ENCODE measurements at regions not wholly inside any gene's neighbourhood (a gene's known extent, or its start where the extent isn't known, plus 50 kb on each side); places are given as distances from the start of the nearest gene placed in this dataset.
"Not testable (repeated sequence)": the region's sequence is repeated elsewhere in the genome, so short reads cannot be mapped to it uniquely, and the experiment has no call there.

DNA sequence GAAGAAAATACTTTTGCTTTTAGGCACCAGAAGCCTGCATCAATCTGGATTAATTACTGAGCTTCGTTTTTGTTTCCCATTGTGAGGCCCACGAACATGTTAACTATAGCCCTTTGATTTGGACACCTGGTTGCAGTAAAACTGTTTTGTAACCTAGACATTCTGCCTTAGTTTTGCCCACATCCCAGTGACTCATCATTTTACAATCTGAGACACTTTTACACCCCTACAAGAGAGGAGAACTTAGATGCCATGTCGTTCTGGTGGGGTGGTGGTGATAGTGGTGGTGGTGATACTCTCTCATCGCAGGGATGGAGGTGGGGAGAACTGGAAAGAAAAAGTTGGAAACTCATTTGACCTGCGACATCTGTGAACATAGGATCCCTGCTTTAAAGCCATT, 1257.2 kb downstream of the ADGRL3 start:
- H3K27me3 Mint-ChIP-seq (ENCODE audit: low read depth): no peaks in the 10 kb centered on the region
- H3K9me3 Mint-ChIP-seq: peaks cover 7 to 11% of the 10 kb centered on the region in 2 donors
- no peak overlapping the region for H3K27ac Mint-ChIP-seq
- no peak for ATAC-seq (replicated peaks in 1 of 2)
- H3K4me1 Mint-ChIP-seq (ENCODE audit: low read depth): no peaks in the 10 kb centered on the region
- no peak for DNase-seq
- H3K4me3 Mint-ChIP-seq: no peak overlapping the region
- H3K36me3 Mint-ChIP-seq (ENCODE audit: insufficient read depth in 2 of 2): peaks cover 0 to 2% of the 10 kb centered on the region in 2 donors

GRCh38 chr4:62455871-62456270, 1255.7 kb downstream of the ADGRL3 start:
- H3K36me3 Mint-ChIP-seq (ENCODE audit: insufficient read depth in 2 of 2): peaks cover 0 to 2% of the 10 kb centered on the region in 2 donors
- no peak for ATAC-seq (replicated peaks in 1 of 2)
- H3K9me3 Mint-ChIP-seq: peaks cover 7 to 11% of the 10 kb centered on the region in 2 donors
- no peak for DNase-seq
- no peaks in the 10 kb centered on the region for H3K4me1 Mint-ChIP-seq (ENCODE audit: low read depth)
- no peak overlapping the region for H3K27ac Mint-ChIP-seq
- no peak overlapping the region for H3K4me3 Mint-ChIP-seq
- no peaks in the 10 kb centered on the region for H3K27me3 Mint-ChIP-seq (ENCODE audit: low read depth)

- H3K9me3 Mint-ChIP-seq: peaks cover 3 to 6% of the 10 kb centered on the region in 2 donors
- no peaks in the 10 kb centered on the region for H3K4me1 Mint-ChIP-seq (ENCODE audit: low read depth)
- DNase-seq (no peak), ATAC-seq (replicated peaks in 1 of 2) (no peak)
- no peaks in the 10 kb centered on the region for H3K27me3 Mint-ChIP-seq (ENCODE audit: low read depth)
- H3K36me3 Mint-ChIP-seq (ENCODE audit: insufficient read depth in 2 of 2): peaks cover 0 to 2% of the 10 kb centered on the region in 2 donors
- no peak overlapping the region for H3K4me3 Mint-ChIP-seq
- H3K27ac Mint-ChIP-seq: no peak overlapping the region
Measured at GRCh38 chr4:62454535-62454934, 1254.4 kb downstream of the ADGRL3 start.

DNA sequence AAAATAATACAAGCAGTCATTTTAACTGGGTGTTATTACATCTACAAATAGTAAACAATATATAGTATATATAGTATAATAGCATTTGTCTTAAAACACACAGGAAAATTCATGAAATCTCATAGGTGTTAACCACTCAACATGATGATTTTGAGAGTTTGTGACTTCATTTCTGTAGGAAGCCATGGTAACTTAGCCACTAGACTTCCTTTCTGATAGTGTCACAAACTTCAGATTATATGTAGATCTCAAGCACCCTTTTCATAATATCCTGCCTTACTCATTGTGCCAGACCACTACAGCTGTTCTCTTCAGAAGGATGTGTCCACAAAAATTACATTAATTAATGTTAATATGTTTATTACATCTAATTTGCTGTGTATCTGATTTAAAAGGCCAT, 1250.6 kb downstream of the ADGRL3 start:
- H3K9me3 Mint-ChIP-seq: peaks cover 2 to 3% of the 10 kb centered on the region in 2 donors
- no peaks in the 10 kb centered on the region for H3K4me1 Mint-ChIP-seq (ENCODE audit: low read depth)
- no peak overlapping the region for H3K27ac Mint-ChIP-seq
- no peak overlapping the region for H3K4me3 Mint-ChIP-seq
- peaks cover 0 to 2% of the 10 kb centered on the region in 2 donors for H3K36me3 Mint-ChIP-seq (ENCODE audit: insufficient read depth in 2 of 2)
- no peak for ATAC-seq (replicated peaks in 1 of 2)
- no peak for DNase-seq
- H3K27me3 Mint-ChIP-seq (ENCODE audit: low read depth): no peaks in the 10 kb centered on the region

DNA sequence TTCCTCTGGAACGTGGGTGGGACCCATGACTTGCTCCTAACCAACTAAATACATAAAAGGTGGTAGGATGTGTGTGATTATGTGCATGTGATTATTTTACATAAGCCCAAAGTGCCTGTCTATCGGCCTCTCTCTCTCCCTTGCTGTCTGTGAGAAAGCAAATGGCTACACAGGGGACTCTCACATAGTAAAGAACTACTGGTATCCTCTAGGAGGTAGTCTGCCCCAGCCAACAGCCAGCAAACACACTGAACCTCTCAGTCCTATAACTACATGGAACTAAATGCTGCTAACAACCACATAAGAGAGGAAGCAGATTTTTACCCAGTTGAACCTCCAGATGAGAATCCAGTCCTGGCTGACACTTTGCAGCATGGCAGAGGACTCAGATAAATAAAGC, 1249.4 kb downstream of the ADGRL3 start:
- peaks cover 3% of the 10 kb centered on the region in 2 donors for H3K9me3 Mint-ChIP-seq
- peaks cover 0 to 2% of the 10 kb centered on the region in 2 donors for H3K36me3 Mint-ChIP-seq (ENCODE audit: insufficient read depth in 2 of 2)
- DNase-seq: no peak
- no peak overlapping the region for H3K27ac Mint-ChIP-seq
- no peak overlapping the region for H3K4me3 Mint-ChIP-seq
- no peaks in the 10 kb centered on the region for H3K27me3 Mint-ChIP-seq (ENCODE audit: low read depth)
- ATAC-seq (replicated peaks in 1 of 2): no peak
- H3K4me1 Mint-ChIP-seq (ENCODE audit: low read depth): no peaks in the 10 kb centered on the region

DNA sequence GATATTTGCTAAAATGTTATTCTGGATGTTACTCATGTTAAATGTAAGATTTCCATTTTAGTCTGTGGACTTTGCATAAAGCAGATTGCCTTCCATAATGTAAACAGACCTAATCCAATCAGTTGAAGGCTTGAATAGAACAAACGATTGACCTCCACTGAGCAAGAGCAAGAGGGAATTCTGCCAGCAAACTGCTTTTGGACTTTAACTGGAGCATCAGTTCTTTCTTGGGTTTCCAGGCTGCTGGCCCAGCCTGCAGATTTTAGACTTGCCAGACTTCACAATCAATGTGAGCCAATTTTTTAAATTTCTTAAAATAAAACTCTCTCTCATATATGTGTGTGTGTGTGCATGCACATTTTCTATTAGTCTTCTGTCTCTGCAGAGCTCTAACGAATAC, 1248.8 kb downstream of the ADGRL3 start:
- H3K9me3 Mint-ChIP-seq: peaks cover 3 to 4% of the 10 kb centered on the region in 2 donors
- DNase-seq (no peak), ATAC-seq (replicated peaks in 1 of 2) (no peak)
- H3K27me3 Mint-ChIP-seq (ENCODE audit: low read depth): no peaks in the 10 kb centered on the region
- H3K27ac Mint-ChIP-seq: no peak overlapping the region
- H3K4me1 Mint-ChIP-seq (ENCODE audit: low read depth): no peaks in the 10 kb centered on the region
- H3K36me3 Mint-ChIP-seq (ENCODE audit: insufficient read depth in 2 of 2): peaks cover 0 to 2% of the 10 kb centered on the region in 2 donors
- H3K4me3 Mint-ChIP-seq: no peak overlapping the region

DNA sequence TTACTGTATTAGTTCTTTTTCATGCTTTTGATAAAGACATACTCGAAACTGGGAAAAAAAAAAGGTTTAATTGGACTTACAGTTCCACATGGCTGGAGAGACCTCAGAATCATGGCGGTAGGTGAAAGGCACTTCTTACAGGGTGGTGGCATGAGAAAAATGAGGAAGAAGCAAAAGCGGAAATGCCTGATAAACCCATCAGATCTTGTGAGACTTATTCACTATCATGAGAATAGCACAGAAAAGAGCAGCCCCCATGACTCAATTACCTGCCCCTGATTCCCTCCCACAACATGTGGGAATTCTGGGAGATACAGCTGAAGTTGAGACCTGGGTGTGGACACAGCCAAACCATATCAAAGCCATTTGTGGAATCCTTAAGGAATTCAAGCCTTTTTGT, 1238.9 kb downstream of the ADGRL3 start:
- Mint-ChIP-seq H3K4me1 (ENCODE audit: low read depth) (no peaks in the 10 kb centered on the region), H3K4me3 (no peak overlapping the region), H3K27me3 (ENCODE audit: low read depth) (no peaks in the 10 kb centered on the region), H3K36me3 (ENCODE audit: insufficient read depth in 2 of 2) (peaks cover 0 to 3% of the 10 kb centered on the region in 2 donors), H3K27ac (no peak overlapping the region), H3K9me3 (peaks cover 10 to 14% of the 10 kb centered on the region in 2 donors)
- ATAC-seq (replicated peaks in 1 of 2) (no peak), DNase-seq (no peak)

DNA sequence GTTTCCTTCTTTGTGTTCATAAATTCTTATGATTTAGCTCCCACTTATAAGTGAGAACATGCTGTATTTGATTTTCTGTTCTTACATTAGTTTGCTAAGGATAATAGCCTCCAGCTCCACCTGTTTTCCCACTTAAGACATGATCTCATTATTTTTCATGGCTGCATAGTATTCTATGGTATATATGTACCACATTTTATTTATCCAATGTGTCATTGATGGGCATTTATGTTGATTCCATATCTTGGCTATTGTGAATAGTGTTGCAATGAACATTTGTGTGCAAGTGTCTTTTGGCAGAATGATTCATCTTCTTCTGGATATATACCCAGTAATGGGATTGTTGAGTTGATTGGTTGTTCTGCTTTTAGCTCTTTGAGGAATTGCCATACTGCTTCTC, 1234.8 kb downstream of the ADGRL3 start:
- H3K4me1 Mint-ChIP-seq (ENCODE audit: low read depth): no peaks in the 10 kb centered on the region
- no peaks in the 10 kb centered on the region for H3K27me3 Mint-ChIP-seq (ENCODE audit: low read depth)
- no peak overlapping the region for H3K4me3 Mint-ChIP-seq
- DNase-seq (no peak), ATAC-seq (replicated peaks in 1 of 2) (no peak)
- peaks cover 0 to 2% of the 10 kb centered on the region in 2 donors for H3K36me3 Mint-ChIP-seq (ENCODE audit: insufficient read depth in 2 of 2)
- H3K27ac Mint-ChIP-seq: no peak overlapping the region
- H3K9me3 Mint-ChIP-seq: peaks cover 10% of the 10 kb centered on the region in 2 donors

GRCh38 chr4:62431513-62432231, 1231.5 kb downstream of the ADGRL3 start:
- not testable (repeated sequence) for H3K4me1 Mint-ChIP-seq (ENCODE audit: low read depth)

GRCh38 chr4:62429297-62429696, 1229.2 kb downstream of the ADGRL3 start:
- no peak overlapping the region for H3K4me3 Mint-ChIP-seq

More at GRCh38 chr4:62431513-62432231, 1231.5 kb downstream of the ADGRL3 start:
- ATAC-seq (replicated peaks in 1 of 2); H3K27ac Mint-ChIP-seq; H3K27me3 Mint-ChIP-seq (ENCODE audit: low read depth); DNase-seq; H3K4me3 Mint-ChIP-seq; H3K36me3 Mint-ChIP-seq (ENCODE audit: insufficient read depth in 2 of 2); H3K9me3 Mint-ChIP-seq: not testable (repeated sequence)

GRCh38 chr4:62415256-62415655, 1215.1 kb downstream of the ADGRL3 start:
- no peak overlapping the region for H3K27ac Mint-ChIP-seq
- peaks cover 5 to 11% of the 10 kb centered on the region in 2 donors for H3K9me3 Mint-ChIP-seq
- no peak overlapping the region for H3K4me3 Mint-ChIP-seq
- H3K4me1 Mint-ChIP-seq (ENCODE audit: low read depth): no peaks in the 10 kb centered on the region
- H3K36me3 Mint-ChIP-seq (ENCODE audit: insufficient read depth in 2 of 2): no peaks in the 10 kb centered on the region
- H3K27me3 Mint-ChIP-seq (ENCODE audit: low read depth): no peaks in the 10 kb centered on the region
- DNase-seq (no peak), ATAC-seq (replicated peaks in 1 of 2) (no peak)

More at GRCh38 chr4:62429297-62429696, 1229.2 kb downstream of the ADGRL3 start:
- Mint-ChIP-seq H3K9me3 (peaks cover 7 to 11% of the 10 kb centered on the region in 2 donors), H3K27ac (no peak overlapping the region), H3K4me1 (ENCODE audit: low read depth) (no peaks in the 10 kb centered on the region), H3K27me3 (ENCODE audit: low read depth) (no peaks in the 10 kb centered on the region), H3K36me3 (ENCODE audit: insufficient read depth in 2 of 2) (no peaks in the 10 kb centered on the region)
- ATAC-seq (replicated peaks in 1 of 2) (no peak), DNase-seq (no peak)

DNA sequence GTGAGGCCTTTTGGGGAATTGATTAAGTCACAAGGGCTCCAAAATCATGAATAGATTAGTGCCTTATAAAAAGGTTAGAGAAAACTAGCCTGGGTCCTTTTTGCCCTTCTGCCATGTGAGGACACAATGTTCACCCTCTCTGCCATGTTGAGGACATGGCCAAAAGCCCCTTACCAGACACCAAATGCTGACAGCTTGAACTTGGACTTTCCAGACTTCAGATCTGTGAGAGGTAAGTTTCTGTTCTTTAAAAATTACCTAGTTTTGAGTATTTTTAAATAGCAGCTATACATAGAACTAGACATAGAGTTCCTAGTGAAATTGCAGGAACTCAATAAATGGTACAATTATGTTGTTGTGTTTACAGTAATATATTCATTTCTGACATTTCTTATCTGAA, 1214.4 kb downstream of the ADGRL3 start:
- ATAC-seq (replicated peaks in 1 of 2): no peak
- no peaks in the 10 kb centered on the region for H3K27me3 Mint-ChIP-seq (ENCODE audit: low read depth)
- H3K4me1 Mint-ChIP-seq (ENCODE audit: low read depth): no peaks in the 10 kb centered on the region

DNA sequence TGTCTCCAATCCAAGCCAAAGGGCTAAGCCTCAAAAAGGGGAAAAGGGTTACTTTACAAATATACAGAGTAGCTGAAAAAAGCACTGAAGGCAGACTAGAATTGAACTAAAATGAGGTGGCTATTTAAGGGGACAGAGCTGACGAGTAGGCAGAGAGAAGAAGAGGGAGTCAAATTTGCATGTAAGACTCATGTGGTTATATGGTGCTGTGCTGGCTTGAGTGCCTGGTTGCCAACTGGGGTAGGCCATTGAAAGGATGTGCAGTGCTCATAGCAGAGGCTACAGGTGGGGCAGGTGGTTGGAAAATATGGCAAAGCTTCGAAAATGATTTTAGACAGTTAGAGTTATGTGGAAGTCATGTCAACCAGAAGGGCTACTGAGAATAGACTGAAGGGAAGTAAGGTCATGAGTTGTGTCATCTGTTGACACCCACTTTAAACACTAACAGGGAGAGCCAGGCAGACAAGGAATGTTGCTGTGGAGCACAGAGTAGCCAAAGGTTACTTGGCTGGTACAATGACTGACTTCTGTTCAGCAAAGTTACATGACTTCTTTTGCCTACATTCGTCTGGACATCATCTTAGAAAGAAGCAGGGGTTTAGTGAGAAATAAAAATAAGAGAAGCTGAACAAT, 1210.4 kb downstream of the ADGRL3 start:
- Mint-ChIP-seq H3K27ac (no peak overlapping the region), H3K4me3 (no peak overlapping the region), H3K4me1 (ENCODE audit: low read depth) (no peaks in the 10 kb centered on the region)

More for the DNA sequence above, 1214.4 kb downstream of the ADGRL3 start:
- peaks cover 6 to 7% of the 10 kb centered on the region in 2 donors for H3K9me3 Mint-ChIP-seq
- H3K4me3 Mint-ChIP-seq: no peak overlapping the region
- H3K36me3 Mint-ChIP-seq (ENCODE audit: insufficient read depth in 2 of 2): no peaks in the 10 kb centered on the region
- H3K27ac Mint-ChIP-seq: no peak overlapping the region
- no peak for DNase-seq

More for the DNA sequence above, 1210.4 kb downstream of the ADGRL3 start:
- DNase-seq (no peak), ATAC-seq (replicated peaks in 1 of 2) (no peak)
- Mint-ChIP-seq H3K36me3 (ENCODE audit: insufficient read depth in 2 of 2) (peaks cover 0 to 3% of the 10 kb centered on the region in 2 donors), H3K27me3 (ENCODE audit: low read depth) (no peaks in the 10 kb centered on the region), H3K9me3 (peaks cover 8 to 11% of the 10 kb centered on the region in 2 donors)

Data from activated T-cell treated with anti-CD3 and anti-CD28 coated beads, Interleukin-2, amount 50 U/mL, for 72 hours (primary cell).